ENCODE measurements at regions not wholly inside any gene's neighbourhood (a gene's known extent, or its start where the extent isn't known, plus 50 kb on each side); places are given as distances from the start of the nearest gene placed in this dataset.

DNA sequence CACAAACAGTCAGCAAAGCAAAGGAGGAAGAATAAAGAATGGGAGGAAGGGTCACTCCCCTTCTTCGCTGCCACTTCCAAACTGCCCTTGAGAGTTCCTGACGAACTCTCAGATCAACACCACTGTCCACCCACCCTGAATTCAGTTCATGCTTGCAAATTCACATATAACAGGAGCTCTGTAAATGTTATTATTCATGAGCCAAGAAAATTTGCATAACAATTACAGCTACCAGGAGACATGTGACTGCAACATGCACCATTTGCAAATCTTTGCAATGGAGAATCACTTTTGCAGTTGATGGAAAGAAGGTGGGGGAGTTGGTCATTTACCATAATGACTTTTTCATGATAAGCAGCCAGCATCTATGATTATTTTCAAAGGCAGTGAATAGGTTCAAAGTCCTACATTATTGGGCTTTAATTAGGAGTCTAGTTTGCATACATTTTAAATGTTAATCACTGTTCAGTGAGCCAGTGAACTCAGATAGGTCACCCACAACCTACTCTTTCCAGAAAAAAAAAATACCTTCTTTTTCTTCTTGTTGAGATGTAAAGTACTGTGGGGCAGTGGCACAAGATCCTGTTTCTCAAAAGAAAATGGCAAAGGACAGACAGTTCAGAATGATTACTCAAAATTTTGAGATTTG, 149.7 kb downstream of the CAAP1 start:
- ATAC-seq (no peak), DNase-seq (no peak)
- H3K9me3 ChIP-seq (ENCODE audit: control insufficient read depth, low read length), result no peaks in the 10 kb centered on the region
- no peak overlapping the region for H3K27ac ChIP-seq (ENCODE audit: low read length)
- no peaks in the 10 kb centered on the region for H3K4me1 ChIP-seq (ENCODE audit: control insufficient read depth, insufficient read depth, low read length)
- H3K4me3 ChIP-seq (ENCODE audit: low read length), result no peak overlapping the region
- H3K27me3 ChIP-seq (ENCODE audit: control insufficient read depth, insufficient read depth), result no peaks in the 10 kb centered on the region
- intact Hi-C loops (cut with DNase I), result loop anchor here in 2 of 4 donors (5.0 kb wide), 1 partner anchor 234 kb away; no protein-coding TSS in a partner anchor
- WGBS, result 21% methylated on average over 2 of the region's 2 CpGs

DNA sequence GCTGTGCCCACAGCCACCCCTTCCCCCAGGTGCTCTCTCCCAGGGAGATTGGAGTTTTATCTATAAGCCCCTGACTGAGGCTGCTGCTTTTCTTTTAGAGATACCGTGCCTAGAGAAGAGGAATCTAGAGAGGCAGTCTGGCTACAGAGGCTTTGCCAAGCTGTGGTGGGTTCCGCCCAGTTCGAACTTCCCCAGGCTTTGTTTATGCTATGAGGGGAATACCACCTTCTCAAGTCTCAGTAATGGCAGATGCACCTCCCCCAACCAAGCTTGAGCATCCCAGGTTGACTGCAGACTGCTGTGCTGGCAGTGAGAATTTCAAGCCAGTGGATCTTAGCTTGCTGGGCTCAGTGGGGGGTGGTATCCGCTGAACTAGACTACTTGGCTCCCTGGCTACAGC, 157.4 kb downstream of the CAAP1 start:
- no peak overlapping the region for H3K27ac ChIP-seq (ENCODE audit: low read length)
- WGBS, result 81% methylated on average over 4 of the region's 4 CpGs
- H3K4me1 ChIP-seq (ENCODE audit: control insufficient read depth, insufficient read depth, low read length), result no peaks in the 10 kb centered on the region
- intact Hi-C loops (cut with DNase I), result no loop called here
- no peaks in the 10 kb centered on the region for H3K9me3 ChIP-seq (ENCODE audit: control insufficient read depth, low read length)
- H3K4me3 ChIP-seq (ENCODE audit: low read length), result no peak overlapping the region
- DNase-seq, result no peak
- H3K27me3 ChIP-seq (ENCODE audit: control insufficient read depth, insufficient read depth), result no peaks in the 10 kb centered on the region
- ATAC-seq, result no peak

DNA sequence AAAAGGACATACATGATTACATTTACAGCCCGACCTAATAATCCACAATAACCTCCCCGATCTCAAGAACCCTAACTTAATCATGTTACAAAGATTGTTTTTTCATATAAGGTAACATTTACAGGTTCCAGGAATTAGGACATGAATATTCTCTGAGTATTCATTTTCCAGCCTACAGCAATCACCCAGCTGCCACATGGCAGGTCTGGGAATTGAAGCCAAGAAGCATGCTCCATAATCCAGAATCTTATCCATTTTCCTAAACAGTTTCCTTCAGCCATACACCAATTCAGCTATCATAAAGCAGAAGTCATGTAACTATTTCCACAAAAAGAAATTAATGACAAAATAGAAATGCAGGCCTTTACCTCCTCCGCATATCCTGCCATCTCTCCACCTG, 163.4 kb downstream of the CAAP1 start:
- DNase-seq (no peak), ATAC-seq (no peak)
- no peaks in the 10 kb centered on the region for H3K27me3 ChIP-seq (ENCODE audit: control insufficient read depth, insufficient read depth)

DNA sequence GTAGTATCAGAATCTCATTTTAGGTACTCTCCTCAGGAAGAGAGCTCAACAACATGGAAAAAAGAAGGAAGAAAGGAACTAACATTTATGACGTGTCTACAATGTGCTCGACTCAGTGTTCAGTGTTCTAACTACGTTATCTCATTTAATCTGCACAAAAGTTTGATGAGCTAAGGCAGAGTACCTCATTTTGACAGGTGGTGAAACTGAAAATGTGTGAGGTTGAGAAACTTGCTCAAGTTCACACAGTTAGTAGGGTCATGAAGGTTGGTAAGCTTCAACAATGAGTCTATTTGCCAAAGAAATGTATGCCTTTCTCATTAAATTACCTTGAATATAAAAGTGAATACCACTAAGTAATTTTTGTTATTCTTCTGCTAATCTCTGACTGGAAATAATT, 165.1 kb downstream of the CAAP1 start:
- Histone ChIP-seq H3K4me3 (ENCODE audit: low read length) (no peak overlapping the region), H3K9me3 (ENCODE audit: control insufficient read depth, low read length) (no peaks in the 10 kb centered on the region), H3K27ac (ENCODE audit: low read length) (no peak overlapping the region), H3K27me3 (ENCODE audit: control insufficient read depth, insufficient read depth) (no peaks in the 10 kb centered on the region), H3K4me1 (ENCODE audit: control insufficient read depth, insufficient read depth, low read length) (no peaks in the 10 kb centered on the region)
- ATAC-seq, result no peak
- intact Hi-C loops (cut with DNase I), result no loop called here
- WGBS, result 64% methylated on average over 3 of the region's 3 CpGs
- no peak for DNase-seq

More for the DNA sequence above, 163.4 kb downstream of the CAAP1 start:
- no peaks in the 10 kb centered on the region for H3K9me3 ChIP-seq (ENCODE audit: control insufficient read depth, low read length)
- H3K4me1 ChIP-seq (ENCODE audit: control insufficient read depth, insufficient read depth, low read length), result no peaks in the 10 kb centered on the region
- no peak overlapping the region for H3K27ac ChIP-seq (ENCODE audit: low read length)
- no peak overlapping the region for H3K4me3 ChIP-seq (ENCODE audit: low read length)
- intact Hi-C loops (cut with DNase I), result no loop called here
- 87% methylated on average over 3 of the region's 3 CpGs for WGBS

DNA sequence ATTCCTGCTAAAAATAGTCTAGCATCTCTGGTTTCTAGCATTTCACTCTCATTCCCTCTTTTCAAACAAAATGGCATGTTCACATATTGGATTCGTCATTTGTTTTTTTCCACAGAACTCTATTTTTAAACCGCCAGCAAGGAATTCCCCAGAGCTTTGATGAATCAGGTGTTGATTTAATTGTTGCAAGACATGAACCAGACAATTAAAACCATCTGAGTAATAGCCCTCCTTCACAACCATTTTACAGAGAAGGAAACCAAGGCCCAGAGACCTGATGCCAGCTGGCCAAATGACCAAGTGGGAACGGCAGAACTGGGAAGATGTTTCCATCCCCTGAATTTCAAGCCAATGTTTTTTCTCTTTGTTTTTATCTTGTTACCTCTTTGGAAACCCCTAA, 167.0 kb downstream of the CAAP1 start:
- DNase-seq (no peak), ATAC-seq (no peak)
- intact Hi-C loops (cut with DNase I), result no loop called here
- 33% methylated on average over 3 of the region's 3 CpGs for WGBS
- no peaks in the 10 kb centered on the region for H3K27me3 ChIP-seq (ENCODE audit: control insufficient read depth, insufficient read depth)
- H3K4me3 ChIP-seq (ENCODE audit: low read length), result no peak overlapping the region
- no peaks in the 10 kb centered on the region for H3K4me1 ChIP-seq (ENCODE audit: control insufficient read depth, insufficient read depth, low read length)
- no peak overlapping the region for H3K27ac ChIP-seq (ENCODE audit: low read length)
- no peaks in the 10 kb centered on the region for H3K9me3 ChIP-seq (ENCODE audit: control insufficient read depth, low read length)

DNA sequence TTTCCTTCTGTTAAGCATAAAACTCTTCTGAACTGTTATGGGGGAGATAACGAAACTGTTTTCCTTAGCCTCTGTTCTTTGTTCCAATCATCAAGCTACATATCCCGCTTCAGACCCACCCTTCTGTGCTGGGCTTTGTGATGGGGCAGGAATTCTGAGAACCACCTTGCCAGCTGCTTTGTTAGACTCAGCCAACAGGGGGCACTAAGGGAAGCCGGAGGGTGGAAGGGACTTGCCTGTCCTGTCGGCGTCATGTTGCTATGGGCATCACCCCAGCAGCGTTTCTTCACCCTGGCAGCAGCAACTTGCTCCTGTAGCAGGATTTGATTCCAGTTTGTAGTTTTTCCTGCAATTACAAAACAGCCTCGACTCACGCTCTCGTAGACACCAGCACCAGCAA, 169.1 kb downstream of the CAAP1 start:
- Histone ChIP-seq H3K27me3 (ENCODE audit: control insufficient read depth, insufficient read depth) (no peaks in the 10 kb centered on the region), H3K4me1 (ENCODE audit: control insufficient read depth, insufficient read depth, low read length) (no peaks in the 10 kb centered on the region), H3K27ac (ENCODE audit: low read length) (no peak overlapping the region), H3K9me3 (ENCODE audit: control insufficient read depth, low read length) (no peaks in the 10 kb centered on the region), H3K4me3 (ENCODE audit: low read length) (no peak overlapping the region)
- WGBS, result 24% methylated on average over 9 of the region's 9 CpGs
- no peak for ATAC-seq
- intact Hi-C loops (cut with DNase I), result no loop called here
- DNase-seq, result peak in 1 of 3 donors; percentile 9

DNA sequence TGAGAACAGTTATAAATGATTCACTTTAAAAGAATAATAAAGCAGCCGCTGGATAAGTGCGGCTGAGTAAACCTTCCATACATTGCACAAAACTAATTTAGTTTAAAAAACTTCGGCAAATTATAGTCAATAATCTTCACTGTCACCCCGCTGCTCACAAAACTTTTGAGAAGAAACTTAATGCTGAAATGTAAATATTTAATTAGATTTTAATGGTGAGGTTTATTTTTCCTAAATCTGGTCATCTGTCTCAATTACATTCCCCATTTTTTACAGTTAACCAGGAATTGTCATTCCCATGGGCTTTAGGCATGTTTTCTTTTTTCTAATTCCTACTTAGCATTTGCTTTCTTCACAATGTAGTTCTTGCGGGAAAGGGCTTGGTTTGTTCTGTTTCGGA, 169.8 kb downstream of the CAAP1 start:
- H3K9me3 ChIP-seq (ENCODE audit: control insufficient read depth, low read length), result no peaks in the 10 kb centered on the region
- WGBS, result 68% methylated on average over 6 of the region's 6 CpGs
- no peak overlapping the region for H3K27ac ChIP-seq (ENCODE audit: low read length)
- DNase-seq, result no peak
- no peaks in the 10 kb centered on the region for H3K27me3 ChIP-seq (ENCODE audit: control insufficient read depth, insufficient read depth)
- H3K4me1 ChIP-seq (ENCODE audit: control insufficient read depth, insufficient read depth, low read length), result no peaks in the 10 kb centered on the region
- ATAC-seq, result no peak
- H3K4me3 ChIP-seq (ENCODE audit: low read length), result no peak overlapping the region
- intact Hi-C loops (cut with DNase I), result no loop called here

DNA sequence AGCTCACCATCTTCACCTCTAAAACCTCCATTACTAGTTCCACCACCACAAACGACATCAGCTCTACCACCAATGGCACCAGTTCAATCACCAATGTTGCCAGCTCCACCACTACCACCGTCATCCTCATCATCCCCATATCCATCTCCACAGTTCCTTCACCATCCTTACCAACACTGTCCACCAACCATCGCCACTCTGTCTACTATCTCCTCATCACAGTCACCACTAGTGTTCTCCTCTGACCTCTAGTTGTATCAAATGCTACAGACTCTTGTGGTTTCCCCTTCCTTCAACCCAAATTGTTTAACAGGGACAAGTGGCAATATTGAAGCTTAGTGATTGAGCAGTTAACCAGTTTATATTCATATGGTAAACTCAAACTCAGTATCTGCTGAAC, 182.6 kb downstream of the CAAP1 start:
- no peak overlapping the region for H3K4me3 ChIP-seq (ENCODE audit: low read length)

DNA sequence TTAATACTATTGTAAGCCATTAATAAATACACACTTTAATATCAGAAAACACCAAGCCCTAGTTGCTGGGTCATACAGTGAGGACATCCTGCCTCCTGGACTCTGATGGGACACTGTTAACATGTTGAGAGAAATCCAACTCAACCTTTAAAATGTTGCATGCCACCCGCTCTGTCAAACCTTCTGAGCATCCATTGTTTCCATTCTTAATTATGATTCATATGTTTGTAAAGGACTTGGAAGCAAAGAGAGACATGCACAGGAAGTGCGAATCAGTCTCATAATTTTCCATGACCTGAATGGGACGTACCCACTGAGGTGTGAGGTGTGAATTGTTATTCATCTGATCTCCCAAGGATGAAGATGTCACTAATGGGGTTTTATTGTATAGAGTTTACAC, 186.4 kb downstream of the CAAP1 start:
- ATAC-seq (no peak), DNase-seq (no peak)
- intact Hi-C loops (cut with DNase I), result no loop called here
- WGBS, result 80% methylated on average over 3 of the region's 3 CpGs
- H3K4me3 ChIP-seq (ENCODE audit: low read length), result no peak overlapping the region
- H3K4me1 ChIP-seq (ENCODE audit: control insufficient read depth, insufficient read depth, low read length), result no peaks in the 10 kb centered on the region
- no peaks in the 10 kb centered on the region for H3K9me3 ChIP-seq (ENCODE audit: control insufficient read depth, low read length)
- no peaks in the 10 kb centered on the region for H3K27me3 ChIP-seq (ENCODE audit: control insufficient read depth, insufficient read depth)
- no peak overlapping the region for H3K27ac ChIP-seq (ENCODE audit: low read length)

More for the DNA sequence above, 182.6 kb downstream of the CAAP1 start:
- intact Hi-C loops (cut with DNase I), result no loop called here
- ATAC-seq (no peak), DNase-seq (no peak)
- H3K9me3 ChIP-seq (ENCODE audit: control insufficient read depth, low read length), result no peaks in the 10 kb centered on the region
- no peaks in the 10 kb centered on the region for H3K4me1 ChIP-seq (ENCODE audit: control insufficient read depth, insufficient read depth, low read length)
- H3K27me3 ChIP-seq (ENCODE audit: control insufficient read depth, insufficient read depth), result no peaks in the 10 kb centered on the region
- 75% methylated on average over 3 of the region's 3 CpGs for WGBS
- no peak overlapping the region for H3K27ac ChIP-seq (ENCODE audit: low read length)

DNA sequence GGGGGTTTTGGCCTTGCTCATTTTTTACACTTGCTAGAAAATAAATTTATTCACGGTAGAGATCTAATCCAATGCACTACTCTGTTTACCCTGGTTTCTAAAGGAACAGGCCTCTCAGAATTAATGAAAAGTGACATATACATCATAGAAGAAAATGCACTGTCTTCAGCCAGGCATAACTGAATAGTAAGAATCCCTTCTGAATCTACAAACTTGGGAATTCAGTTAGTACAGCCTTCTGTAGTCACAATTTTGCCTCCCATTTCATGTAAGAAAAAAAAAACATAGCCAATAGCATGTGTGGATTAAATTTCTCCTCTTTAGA, 197.3 kb downstream of the CAAP1 start:
- H3K27me3 ChIP-seq (ENCODE audit: control insufficient read depth, insufficient read depth), result no peaks in the 10 kb centered on the region
- DNase-seq (no peak), ATAC-seq (no peak)
- H3K27ac ChIP-seq (ENCODE audit: low read length), result no peak overlapping the region
- no peak overlapping the region for H3K4me3 ChIP-seq (ENCODE audit: low read length)
- intact Hi-C loops (cut with DNase I), result no loop called here
- no peaks in the 10 kb centered on the region for H3K9me3 ChIP-seq (ENCODE audit: control insufficient read depth, low read length)
- WGBS, result 77% methylated on average over 1 of the region's 1 CpG
- H3K4me1 ChIP-seq (ENCODE audit: control insufficient read depth, insufficient read depth, low read length), result no peaks in the 10 kb centered on the region

DNA sequence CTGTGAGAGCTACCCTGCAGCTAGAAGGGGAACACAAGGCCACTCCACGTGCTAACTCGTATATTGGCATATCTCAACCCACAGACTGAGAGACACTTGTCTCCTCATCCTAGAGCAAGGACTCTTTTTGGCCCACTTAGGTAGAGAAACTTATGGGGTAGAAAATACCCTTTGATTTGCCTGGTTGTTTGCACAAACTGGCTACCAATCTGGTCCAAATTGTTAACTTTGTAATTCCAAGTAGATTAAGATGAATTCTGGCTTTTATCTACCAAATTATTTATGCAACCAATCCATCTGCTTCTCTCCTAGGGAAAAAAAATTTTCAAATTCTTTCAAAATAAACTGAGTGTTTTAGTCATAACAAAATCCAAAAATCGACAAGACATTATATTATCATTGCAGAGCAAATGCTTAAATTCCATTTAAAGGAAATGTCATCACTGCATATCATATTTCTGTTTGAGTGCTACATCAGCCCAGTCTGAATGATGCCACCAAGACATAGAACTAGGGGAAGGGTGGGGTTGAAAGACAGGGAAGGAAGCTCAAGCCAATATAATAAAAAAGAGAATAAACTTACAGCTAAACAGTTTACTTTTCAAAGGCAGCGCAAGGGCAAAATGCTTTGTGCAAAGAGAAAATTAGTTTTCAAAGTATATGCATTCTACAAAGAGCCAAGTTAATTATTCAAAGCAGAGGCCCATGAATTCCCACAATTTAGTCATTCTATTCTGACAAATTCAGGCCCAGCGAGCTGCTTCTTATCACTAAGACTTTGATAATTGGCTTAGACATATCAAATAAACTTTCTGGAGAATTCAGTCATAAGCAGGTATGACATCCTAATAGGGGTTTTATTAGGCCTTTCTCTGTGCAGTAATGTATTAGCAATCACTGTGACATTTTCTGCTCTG, 198.0 kb downstream of the CAAP1 start:
- Histone ChIP-seq H3K27me3 (ENCODE audit: control insufficient read depth, insufficient read depth) (no peaks in the 10 kb centered on the region), H3K9me3 (ENCODE audit: control insufficient read depth, low read length) (no peaks in the 10 kb centered on the region), H3K4me1 (ENCODE audit: control insufficient read depth, insufficient read depth, low read length) (no peaks in the 10 kb centered on the region), H3K4me3 (ENCODE audit: low read length) (no peak overlapping the region), H3K27ac (ENCODE audit: low read length) (no peak overlapping the region)
- DNase-seq (no peak), ATAC-seq (no peak)
- intact Hi-C loops (cut with DNase I), result no loop called here
- WGBS, result 63% methylated on average over 5 of the region's 5 CpGs
